Esophagus muscularis mucosa (tissue), 3 donors: ENCODE measurements at regions not wholly inside any gene's neighbourhood (a gene's known extent, or its start where the extent isn't known, plus 50 kb on each side); places are given as distances from the start of the nearest gene placed in this dataset.

Source experiments
- CTCF ChIP-seq, 3 experiments: fragments of 200-600 bp in 2 of 3; fragments of 450-650 bp in 1 of 3; sonication (generic) in 2 of 3; IDR thresholded peaks; one replicate each; pipeline ENCODE4 v1.5.1; 2017 to 2019; ENCODE audit warnings: antibody characterized with exemption in 3 of 3, mild to moderate bottlenecking in 2 of 3, moderate library complexity in 1 of 3
- POLR2A ChIP-seq: fragments of 450-650 bp; IDR thresholded peaks from one replicate; pipeline ENCODE4 v1.6.1; 2017; ENCODE audit warnings: antibody characterized with exemption, moderate library complexity, mild to moderate bottlenecking, low read depth

GRCh38 chr13:22945321-22946226 lies 235.2 kb upstream of the SGCG start:
- TF ChIP-seq CTCF (IDR thresholded peaks at IDR 0.05) (no peak), POLR2A (no peak)
